GM23338 (cell line): ENCODE measurements at regions not wholly inside any gene's neighbourhood (a gene's known extent, or its start where the extent isn't known, plus 50 kb on each side); places are given as distances from the start of the nearest gene placed in this dataset.

Source experiments
- CTCF ChIP-seq, 2 experiments: fragments of 200-600 bp in 1 of 2; sonication (generic) in 1 of 2; conservative IDR thresholded peaks; 2 replicates each; pipeline versions ENCODE4 v1.5.1 to v1.6.1; 2016 to 2017; ENCODE audit warnings: antibody characterized with exemption in 2 of 2, low read depth in 2 of 2, mild to moderate bottlenecking in 2 of 2, moderate library complexity in 1 of 2
- EZH2phosphoT487 ChIP-seq: fragments of 200-600 bp; sonication (generic); IDR thresholded peaks from one replicate; pipeline ENCODE4 v1.8.1; 2018; ENCODE audit warnings: antibody characterized with exemption; ENCODE audit not compliant: unreplicated experiment
- POLR2AphosphoS5 ChIP-seq: IDR thresholded peaks from 2 replicates; pipeline ENCODE4 v1.6.1; 2016; ENCODE audit warnings: antibody characterized with exemption, low read depth
- REST ChIP-seq: IDR thresholded peaks from one replicate; pipeline ENCODE4 v1.6.1; 2018; ENCODE audit warnings: antibody characterized with exemption; ENCODE audit not compliant: unreplicated experiment

- TF ChIP-seq EZH2phosphoT487 (no peak), CTCF (conservative IDR thresholded peaks at IDR 0.05; ENCODE audit: low read depth in 2 of 2) (no peak), REST (no peak), POLR2AphosphoS5 (no peak)
These were observed 312.4 kb upstream of the KCNMB2 start for GRCh38 chr3:178223876-178224275.
